ENCODE measurements at regions not wholly inside any gene's neighbourhood (a gene's known extent, or its start where the extent isn't known, plus 50 kb on each side); places are given as distances from the start of the nearest gene placed in this dataset.

GRCh38 chrX:97766501-97767095 is 882.9 kb downstream of the RPA4 start:
- no peak overlapping the region for H3K4me3 ChIP-seq (ENCODE audit: low read length)
- H3K9me3 ChIP-seq (ENCODE audit: insufficient read depth, low read depth, low read length): no peaks in the 10 kb centered on the region
- H3K9ac ChIP-seq (ENCODE audit: low read depth, low read length): no peak overlapping the region
- no peak overlapping the region for H3K27ac ChIP-seq (ENCODE audit: low read length)
- peaks cover 16% of the 10 kb centered on the region; the same call in 1 of the 2 replicates for H3K4me1 ChIP-seq (ENCODE audit: insufficient read depth, low read length)
- no peaks in the 10 kb centered on the region for H3K27me3 ChIP-seq (ENCODE audit: insufficient read depth, low read length)
- H3K36me3 ChIP-seq (ENCODE audit: insufficient read depth, low read depth, low read length): no peaks in the 10 kb centered on the region

- Histone ChIP-seq H3K9ac (ENCODE audit: low read depth, low read length) (no peak overlapping the region), H3K36me3 (ENCODE audit: insufficient read depth, low read depth, low read length) (no peaks in the 10 kb centered on the region), H3K27ac (ENCODE audit: low read length) (no peak overlapping the region), H3K27me3 (ENCODE audit: insufficient read depth, low read length) (no peaks in the 10 kb centered on the region), H3K4me1 (ENCODE audit: insufficient read depth, low read length) (no peaks in the 10 kb centered on the region), H3K9me3 (ENCODE audit: insufficient read depth, low read depth, low read length) (no peaks in the 10 kb centered on the region), H3K4me3 (ENCODE audit: low read length) (no peak overlapping the region)
These were observed 903.6 kb downstream of the RPA4 start for GRCh38 chrX:97787311-97787710.

- Histone ChIP-seq H3K27ac (ENCODE audit: low read length) (no peak overlapping the region), H3K4me3 (ENCODE audit: low read length) (no peak overlapping the region), H3K9ac (ENCODE audit: low read depth, low read length) (no peak overlapping the region), H3K9me3 (ENCODE audit: insufficient read depth, low read depth, low read length) (no peaks in the 10 kb centered on the region), H3K4me1 (ENCODE audit: insufficient read depth, low read length) (no peaks in the 10 kb centered on the region; the same call in 1 of the 2 replicates), H3K27me3 (ENCODE audit: insufficient read depth, low read length) (no peaks in the 10 kb centered on the region), H3K36me3 (ENCODE audit: insufficient read depth, low read depth, low read length) (no peaks in the 10 kb centered on the region)
These were observed 904.1 kb downstream of the RPA4 start for GRCh38 chrX:97787849-97788248.

- Histone ChIP-seq H3K4me1 (ENCODE audit: insufficient read depth, low read length) (no peaks in the 10 kb centered on the region; the same call in 1 of the 2 replicates), H3K9me3 (ENCODE audit: insufficient read depth, low read depth, low read length) (no peaks in the 10 kb centered on the region), H3K9ac (ENCODE audit: low read depth, low read length) (no peak overlapping the region), H3K27me3 (ENCODE audit: insufficient read depth, low read length) (no peaks in the 10 kb centered on the region), H3K27ac (ENCODE audit: low read length) (no peak overlapping the region), H3K36me3 (ENCODE audit: insufficient read depth, low read depth, low read length) (no peaks in the 10 kb centered on the region), H3K4me3 (ENCODE audit: low read length) (no peak overlapping the region)
These were observed 907.1 kb downstream of the RPA4 start for GRCh38 chrX:97790850-97791249.

- H3K9me3 ChIP-seq (ENCODE audit: insufficient read depth, low read depth, low read length): no peaks in the 10 kb centered on the region; the same call in 1 of the 2 replicates
- H3K4me3 ChIP-seq (ENCODE audit: low read length): no peak overlapping the region
- no peaks in the 10 kb centered on the region for H3K36me3 ChIP-seq (ENCODE audit: insufficient read depth, low read depth, low read length)
- H3K27me3 ChIP-seq (ENCODE audit: insufficient read depth, low read length): no peaks in the 10 kb centered on the region
- H3K4me1 ChIP-seq (ENCODE audit: insufficient read depth, low read length): no peaks in the 10 kb centered on the region; the same call in 1 of the 2 replicates
- H3K27ac ChIP-seq (ENCODE audit: low read length): no peak overlapping the region
- no peak overlapping the region for H3K9ac ChIP-seq (ENCODE audit: low read depth, low read length)
These were observed 913.4 kb downstream of the RPA4 start for GRCh38 chrX:97797076-97797475.

- H3K36me3 ChIP-seq (ENCODE audit: insufficient read depth, low read depth, low read length): no peaks in the 10 kb centered on the region
- no peaks in the 10 kb centered on the region for H3K9me3 ChIP-seq (ENCODE audit: insufficient read depth, low read depth, low read length)
- no peaks in the 10 kb centered on the region for H3K4me1 ChIP-seq (ENCODE audit: insufficient read depth, low read length)
- no peak overlapping the region for H3K27ac ChIP-seq (ENCODE audit: low read length)
- no peak overlapping the region for H3K9ac ChIP-seq (ENCODE audit: low read depth, low read length)
- H3K4me3 ChIP-seq (ENCODE audit: low read length): no peak overlapping the region
- no peaks in the 10 kb centered on the region for H3K27me3 ChIP-seq (ENCODE audit: insufficient read depth, low read length)
These were observed 922.5 kb downstream of the RPA4 start for GRCh38 chrX:97806238-97806637.

GRCh38 chrX:97806946-97807345 is 923.2 kb downstream of the RPA4 start:
- H3K4me3 ChIP-seq (ENCODE audit: low read length): no peak overlapping the region
- no peaks in the 10 kb centered on the region for H3K9me3 ChIP-seq (ENCODE audit: insufficient read depth, low read depth, low read length)
- no peak overlapping the region for H3K9ac ChIP-seq (ENCODE audit: low read depth, low read length)
- H3K36me3 ChIP-seq (ENCODE audit: insufficient read depth, low read depth, low read length): no peaks in the 10 kb centered on the region
- no peaks in the 10 kb centered on the region for H3K4me1 ChIP-seq (ENCODE audit: insufficient read depth, low read length)
- no peak overlapping the region for H3K27ac ChIP-seq (ENCODE audit: low read length)
- no peaks in the 10 kb centered on the region for H3K27me3 ChIP-seq (ENCODE audit: insufficient read depth, low read length)

- Histone ChIP-seq H3K9ac (ENCODE audit: low read depth, low read length) (no peak overlapping the region), H3K4me3 (ENCODE audit: low read length) (no peak overlapping the region), H3K27me3 (ENCODE audit: insufficient read depth, low read length) (no peaks in the 10 kb centered on the region), H3K27ac (ENCODE audit: low read length) (no peak overlapping the region), H3K4me1 (ENCODE audit: insufficient read depth, low read length) (no peaks in the 10 kb centered on the region), H3K36me3 (ENCODE audit: insufficient read depth, low read depth, low read length) (no peaks in the 10 kb centered on the region), H3K9me3 (ENCODE audit: insufficient read depth, low read depth, low read length) (no peaks in the 10 kb centered on the region)
These were observed 936.5 kb downstream of the RPA4 start for GRCh38 chrX:97820170-97820569.

- Histone ChIP-seq H3K27ac (ENCODE audit: low read length) (no peak overlapping the region), H3K4me3 (ENCODE audit: low read length) (no peak overlapping the region), H3K27me3 (ENCODE audit: insufficient read depth, low read length) (no peaks in the 10 kb centered on the region), H3K4me1 (ENCODE audit: insufficient read depth, low read length) (no peaks in the 10 kb centered on the region), H3K9me3 (ENCODE audit: insufficient read depth, low read depth, low read length) (no peaks in the 10 kb centered on the region), H3K9ac (ENCODE audit: low read depth, low read length) (no peak overlapping the region), H3K36me3 (ENCODE audit: insufficient read depth, low read depth, low read length) (no peaks in the 10 kb centered on the region)
These were observed 944.8 kb downstream of the RPA4 start for GRCh38 chrX:97828471-97828870.

- Histone ChIP-seq H3K27me3 (ENCODE audit: insufficient read depth, low read length) (no peaks in the 10 kb centered on the region), H3K36me3 (ENCODE audit: insufficient read depth, low read depth, low read length) (no peaks in the 10 kb centered on the region), H3K9ac (ENCODE audit: low read depth, low read length) (no peak overlapping the region), H3K27ac (ENCODE audit: low read length) (no peak overlapping the region), H3K4me1 (ENCODE audit: insufficient read depth, low read length) (peaks cover 9% of the 10 kb centered on the region; the same call in 1 of the 2 replicates), H3K9me3 (ENCODE audit: insufficient read depth, low read depth, low read length) (no peaks in the 10 kb centered on the region), H3K4me3 (ENCODE audit: low read length) (peak overlapping the region; percentile 35; the same call in 1 of the 2 replicates)
These were observed 952.3 kb downstream of the RPA4 start for GRCh38 chrX:97835969-97836368.

GRCh38 chrX:97841544-97842179 is 958.0 kb downstream of the RPA4 start:
- no peaks in the 10 kb centered on the region for H3K27me3 ChIP-seq (ENCODE audit: insufficient read depth, low read length)
- H3K9ac ChIP-seq (ENCODE audit: low read depth, low read length): no peak overlapping the region
- H3K36me3 ChIP-seq (ENCODE audit: insufficient read depth, low read depth, low read length): no peaks in the 10 kb centered on the region
- no peaks in the 10 kb centered on the region; the same call in 1 of the 2 replicates for H3K4me1 ChIP-seq (ENCODE audit: insufficient read depth, low read length)
- no peak overlapping the region for H3K27ac ChIP-seq (ENCODE audit: low read length)
- no peak overlapping the region for H3K4me3 ChIP-seq (ENCODE audit: low read length)
- no peaks in the 10 kb centered on the region; the same call in 1 of the 2 replicates for H3K9me3 ChIP-seq (ENCODE audit: insufficient read depth, low read depth, low read length)

- no peaks in the 10 kb centered on the region for H3K27me3 ChIP-seq (ENCODE audit: insufficient read depth, low read length)
- H3K4me3 ChIP-seq (ENCODE audit: low read length): no peak overlapping the region
- no peaks in the 10 kb centered on the region for H3K36me3 ChIP-seq (ENCODE audit: insufficient read depth, low read depth, low read length)
- no peak overlapping the region for H3K9ac ChIP-seq (ENCODE audit: low read depth, low read length)
- H3K27ac ChIP-seq (ENCODE audit: low read length): no peak overlapping the region
- no peaks in the 10 kb centered on the region for H3K4me1 ChIP-seq (ENCODE audit: insufficient read depth, low read length)
- H3K9me3 ChIP-seq (ENCODE audit: insufficient read depth, low read depth, low read length): peaks cover 4% of the 10 kb centered on the region
These were observed 958.9 kb downstream of the RPA4 start for GRCh38 chrX:97842468-97843199.
